BJ (cell line): ENCODE measurements at regions not wholly inside any gene's neighbourhood (a gene's known extent, or its start where the extent isn't known, plus 50 kb on each side); places are given as distances from the start of the nearest gene placed in this dataset.

ENCODE experiments used
- CTCF ChIA-PET: fragments of 350-600 bp; formaldehyde crosslinking; extraction: SDS; loops from one replicate; lab custom pipeline; 2021; ENCODE audit warnings: antibody characterized with exemption, inconsistent platforms; lab: Yijun Ruan, JAX
- POLR2A ChIA-PET: fragments of 300-600 bp; sonication (Branson Sonifier 250); formaldehyde crosslinking; extraction: SDS; loops from one replicate; lab custom pipeline; 2021; ENCODE audit warnings: antibody characterized with exemption; lab: Charles Lee
- DNase-seq: peaks from one replicate; pipeline ENCODE4 v3.0.0-alpha.2; 2011; ENCODE audit warnings: low read depth
- H3K27me3 ChIP-seq: 2 replicates; pipeline ENCODE4 v1.6.0; 2011; ENCODE audit warnings: low read length; ENCODE audit not compliant: control insufficient read depth, insufficient read depth
- H3K36me3 ChIP-seq: 2 replicates; pipeline ENCODE4 v1.5.1; 2011; ENCODE audit warnings: low read length; ENCODE audit not compliant: control insufficient read depth, insufficient read depth
- H3K4me3 ChIP-seq: 2 replicates; pipeline ENCODE4 v1.5.1; 2011; ENCODE audit warnings: low read depth, mild to moderate bottlenecking, control low read depth, low read length
- TF ChIP-seq, protein P1 (sequence below): IDR thresholded peaks from 2 replicates; pipeline ENCODE4 v1.5.1; 2011; ENCODE audit warnings: low read depth, mild to moderate bottlenecking, control low read depth, inconsistent platforms, low read length, moderate library complexity; ENCODE audit not compliant: insufficient read depth

DNA sequence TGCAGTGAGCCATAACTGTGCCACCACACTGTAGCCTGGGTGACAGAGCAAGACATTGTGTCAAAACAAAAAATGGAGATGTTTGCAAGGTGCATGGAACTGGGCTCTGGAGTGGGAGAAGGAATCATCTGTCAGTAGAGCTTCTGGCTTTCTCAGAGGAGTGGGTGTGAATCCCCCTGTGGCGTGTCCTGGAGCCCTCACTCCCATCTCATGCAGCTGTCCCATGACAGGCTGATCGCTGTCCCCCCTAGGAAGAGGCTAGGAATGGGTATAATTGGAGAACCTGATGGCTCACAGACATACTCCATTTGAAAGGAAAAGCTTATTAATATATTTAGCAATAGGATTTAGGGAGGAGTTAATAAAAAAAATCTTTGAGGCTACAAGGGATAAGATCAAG lies 125.8 kb upstream of the EPB41L3 start:
- DNase-seq = no peak
- TF ChIP-seq, protein P1, sequence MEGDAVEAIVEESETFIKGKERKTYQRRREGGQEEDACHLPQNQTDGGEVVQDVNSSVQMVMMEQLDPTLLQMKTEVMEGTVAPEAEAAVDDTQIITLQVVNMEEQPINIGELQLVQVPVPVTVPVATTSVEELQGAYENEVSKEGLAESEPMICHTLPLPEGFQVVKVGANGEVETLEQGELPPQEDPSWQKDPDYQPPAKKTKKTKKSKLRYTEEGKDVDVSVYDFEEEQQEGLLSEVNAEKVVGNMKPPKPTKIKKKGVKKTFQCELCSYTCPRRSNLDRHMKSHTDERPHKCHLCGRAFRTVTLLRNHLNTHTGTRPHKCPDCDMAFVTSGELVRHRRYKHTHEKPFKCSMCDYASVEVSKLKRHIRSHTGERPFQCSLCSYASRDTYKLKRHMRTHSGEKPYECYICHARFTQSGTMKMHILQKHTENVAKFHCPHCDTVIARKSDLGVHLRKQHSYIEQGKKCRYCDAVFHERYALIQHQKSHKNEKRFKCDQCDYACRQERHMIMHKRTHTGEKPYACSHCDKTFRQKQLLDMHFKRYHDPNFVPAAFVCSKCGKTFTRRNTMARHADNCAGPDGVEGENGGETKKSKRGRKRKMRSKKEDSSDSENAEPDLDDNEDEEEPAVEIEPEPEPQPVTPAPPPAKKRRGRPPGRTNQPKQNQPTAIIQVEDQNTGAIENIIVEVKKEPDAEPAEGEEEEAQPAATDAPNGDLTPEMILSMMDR = no peak
- Histone ChIP-seq H3K36me3 (no peaks in the 10 kb centered on the region), H3K4me3 (no peak overlapping the region), H3K27me3 (no peaks in the 10 kb centered on the region)
- ChIA-PET POLR2A (no interaction called here), CTCF (no interaction called here)

DNA sequence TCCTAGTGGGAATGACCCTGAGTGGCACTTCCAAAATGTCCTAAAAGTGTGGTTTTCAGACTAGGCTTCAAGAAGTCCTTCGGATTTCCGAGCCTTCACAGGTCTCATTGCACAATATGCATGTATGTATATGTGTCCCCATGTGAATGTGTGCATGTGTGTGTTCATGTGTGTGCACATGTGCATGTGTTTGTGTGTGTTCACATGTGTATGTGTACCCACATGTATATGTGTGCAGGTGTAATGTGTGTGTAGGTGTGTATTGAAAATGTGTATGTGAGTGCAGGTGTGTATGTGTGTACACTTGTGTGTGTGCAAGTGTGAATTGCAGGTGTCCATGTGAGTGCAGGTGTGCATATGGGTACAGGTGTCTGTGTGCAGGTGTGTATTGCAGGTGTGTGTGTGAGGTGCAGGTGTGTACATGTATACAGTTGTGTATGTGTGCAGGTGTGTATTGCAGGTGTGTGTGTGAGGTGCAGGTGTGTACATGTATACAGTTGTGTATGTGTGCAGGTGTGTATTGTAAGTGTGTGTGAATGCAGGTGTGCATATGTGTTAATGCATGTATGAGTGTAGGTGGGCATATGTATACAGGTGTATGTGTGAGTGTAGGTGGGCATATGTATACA lies 124.4 kb upstream of the EPB41L3 start:
- CTCF ChIA-PET = no interaction called here
- TF ChIP-seq, protein P1 = no peak
- DNase-seq = no peak
- POLR2A ChIA-PET = no interaction called here
- no peak overlapping the region for H3K4me3 ChIP-seq
- H3K36me3 ChIP-seq = no peaks in the 10 kb centered on the region
- H3K27me3 ChIP-seq = no peaks in the 10 kb centered on the region

DNA sequence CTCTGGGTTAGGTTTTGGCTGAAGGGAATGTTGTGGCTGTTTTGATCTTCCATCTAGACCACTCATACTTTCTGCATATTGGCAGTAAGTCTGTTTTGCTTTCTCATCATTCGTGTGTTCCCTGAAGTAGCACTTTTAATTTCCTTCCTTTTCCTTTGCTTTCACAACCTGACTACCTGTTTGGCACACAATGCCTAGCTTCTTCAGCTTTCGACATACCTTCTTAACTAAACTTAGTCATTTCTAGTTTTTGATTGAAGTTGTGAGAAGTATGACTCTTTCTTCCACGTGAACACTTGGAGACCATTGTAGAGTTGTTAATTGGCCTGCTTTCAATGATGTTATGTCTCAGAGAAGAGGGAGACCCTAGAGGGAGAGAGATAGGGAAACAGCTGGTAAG lies 123.6 kb upstream of the EPB41L3 start:
- ChIA-PET CTCF (no interaction called here), POLR2A (no interaction called here)
- H3K36me3 ChIP-seq = no peaks in the 10 kb centered on the region
- TF ChIP-seq, protein P1 = no peak
- no peak for DNase-seq
- no peaks in the 10 kb centered on the region for H3K27me3 ChIP-seq
- no peak overlapping the region for H3K4me3 ChIP-seq

DNA sequence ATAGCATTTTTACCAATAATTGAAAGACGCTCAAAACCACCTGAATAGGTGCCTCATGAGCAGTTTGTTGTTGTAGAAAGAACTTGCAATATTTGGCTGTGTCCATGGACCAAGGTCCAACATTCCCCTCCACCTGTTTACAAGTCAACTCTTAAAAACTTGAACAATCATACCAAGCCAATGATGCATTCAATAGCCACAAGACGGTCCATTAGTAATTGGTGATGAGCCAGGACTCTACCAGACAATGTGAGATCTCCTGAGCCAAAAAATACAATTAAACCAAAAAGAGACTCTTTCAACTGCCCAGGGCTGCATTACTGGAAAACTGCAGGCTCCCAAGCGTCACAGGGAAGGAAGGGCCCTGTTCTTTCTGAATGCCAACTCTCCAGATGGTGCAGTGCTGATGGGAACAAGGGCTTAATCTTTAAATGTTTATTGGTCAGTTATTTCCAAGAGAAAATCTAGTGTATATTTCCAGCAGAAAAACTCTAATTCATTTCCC lies 118.8 kb upstream of the EPB41L3 start:
- no peaks in the 10 kb centered on the region for H3K36me3 ChIP-seq
- H3K4me3 ChIP-seq = no peak overlapping the region
- ChIA-PET POLR2A (no interaction called here), CTCF (no interaction called here)
- TF ChIP-seq, protein P1 = no peak
- no peak for DNase-seq
- no peaks in the 10 kb centered on the region for H3K27me3 ChIP-seq

DNA sequence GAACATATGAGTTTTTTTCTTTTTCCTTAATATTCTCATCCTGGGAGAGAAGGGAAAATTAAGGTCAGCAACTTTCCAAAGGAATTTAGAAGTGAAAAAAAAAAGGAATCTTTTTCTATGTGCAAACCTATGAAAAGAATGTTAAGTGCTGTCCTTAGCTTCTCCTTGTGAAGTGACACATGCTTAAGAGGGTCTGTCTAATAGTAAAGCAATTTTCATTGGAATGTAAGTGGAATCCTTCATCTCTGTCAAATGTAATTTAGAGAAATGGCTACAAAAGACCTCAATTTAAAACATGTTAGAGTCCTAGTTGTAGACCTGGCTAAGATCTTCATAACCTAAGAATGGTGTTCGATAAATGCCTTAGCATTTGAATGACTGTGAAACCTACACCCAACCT lies 117.4 kb upstream of the EPB41L3 start:
- H3K27me3 ChIP-seq = no peaks in the 10 kb centered on the region
- no peak for DNase-seq
- TF ChIP-seq, protein P1 = no peak
- ChIA-PET CTCF (no interaction called here), POLR2A (no interaction called here)
- no peak overlapping the region for H3K4me3 ChIP-seq
- H3K36me3 ChIP-seq = no peaks in the 10 kb centered on the region
